SK-MEL-5 (cell line): ENCODE measurements at regions not wholly inside any gene's neighbourhood (a gene's known extent, or its start where the extent isn't known, plus 50 kb on each side); places are given as distances from the start of the nearest gene placed in this dataset.

ENCODE experiments used
- DNase-seq: peaks from one replicate; pipeline ENCODE4 v3.0.0-alpha.2; 2016; ENCODE audit warnings: low read depth, low spot score
- in situ Hi-C: cut with HindIII; loops from 2 replicates; pipeline ENCODE4 v1.10.0; 2016; ENCODE audit warnings: low sequenced_read_pairs, high pct_unique_total_duplicates, low pct_unique_long_range_greater_than_20kb

GRCh38 chr18:78696698-78697435 lies 282.8 kb upstream of the SALL3 start:
- DNase-seq: no peak
- in situ Hi-C loops: no loop called here

GRCh38 chr18:78697446-78697845 lies 282.2 kb upstream of the SALL3 start:
- DNase-seq: no peak
- in situ Hi-C loops: no loop called here

DNA sequence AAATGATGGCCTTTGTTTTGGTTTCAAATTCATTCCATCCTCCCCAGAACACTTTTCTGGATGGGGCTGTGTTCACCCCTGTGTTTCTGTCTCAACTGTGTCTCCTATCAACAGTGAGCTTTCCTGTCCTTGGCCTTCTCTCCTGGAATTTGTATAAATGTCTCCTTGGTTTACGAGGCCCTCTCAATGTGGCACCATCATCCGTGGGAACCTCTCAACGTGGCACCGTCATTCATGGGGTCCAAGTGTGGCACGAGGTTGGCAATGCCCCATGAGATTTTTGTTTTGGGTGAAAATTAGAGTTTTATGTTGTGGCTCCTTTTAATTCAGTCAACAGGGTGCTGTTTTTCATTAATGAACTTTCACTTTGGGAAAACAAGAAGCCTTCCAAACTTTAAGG lies 280.7 kb upstream of the SALL3 start:
- DNase-seq: no peak
- in situ Hi-C loops: no loop called here

DNA sequence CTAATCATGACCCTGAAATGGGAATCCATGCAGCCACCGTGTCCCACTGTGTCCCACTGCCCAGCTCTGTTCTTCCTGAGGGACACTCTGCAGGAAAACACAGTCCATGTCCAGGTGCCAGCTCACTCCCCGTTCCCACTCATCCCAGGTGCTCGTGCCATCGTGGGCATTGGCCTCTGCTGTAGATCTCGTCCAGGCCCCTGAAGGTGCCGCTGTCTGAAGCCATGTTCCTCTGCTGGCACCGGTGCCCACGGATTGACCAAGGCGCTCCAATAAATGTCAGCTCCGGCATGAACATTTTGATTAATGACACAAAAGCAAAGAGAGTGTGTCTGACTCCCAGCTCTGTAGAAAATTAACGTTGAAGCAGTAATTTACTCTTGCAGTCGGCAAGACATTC lies 280.1 kb upstream of the SALL3 start:
- in situ Hi-C loops: no loop called here
- no peak for DNase-seq

DNA sequence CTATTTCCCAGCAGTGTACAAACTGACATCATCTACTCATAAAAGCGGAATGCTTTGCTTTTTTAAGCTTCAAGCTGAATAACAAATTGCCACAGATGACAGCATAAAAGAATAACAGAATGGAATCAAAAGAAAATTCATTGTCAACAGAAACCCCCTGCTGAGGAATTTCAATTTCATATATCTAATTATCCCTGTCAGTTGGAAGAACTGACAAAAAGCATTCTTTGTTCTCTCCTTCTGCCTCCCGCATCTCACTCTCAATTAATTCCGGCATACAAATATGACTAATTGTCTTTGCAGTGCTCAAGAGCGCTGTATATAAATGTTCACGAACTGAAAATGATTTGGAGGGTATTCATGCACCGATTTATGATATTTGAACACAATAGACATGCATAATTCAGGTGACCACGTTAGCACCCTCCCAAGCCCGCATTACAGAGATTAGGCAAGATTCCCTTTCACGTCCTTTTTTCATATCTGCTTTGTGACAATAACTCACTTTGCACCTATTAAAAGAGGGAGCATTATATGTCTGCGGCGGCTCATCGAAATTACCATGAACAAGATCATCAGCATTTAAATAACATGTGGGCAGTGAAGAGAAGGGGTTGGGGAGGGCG lies 277.7 kb upstream of the SALL3 start:
- no peak for DNase-seq
- in situ Hi-C loops: no loop called here

DNA sequence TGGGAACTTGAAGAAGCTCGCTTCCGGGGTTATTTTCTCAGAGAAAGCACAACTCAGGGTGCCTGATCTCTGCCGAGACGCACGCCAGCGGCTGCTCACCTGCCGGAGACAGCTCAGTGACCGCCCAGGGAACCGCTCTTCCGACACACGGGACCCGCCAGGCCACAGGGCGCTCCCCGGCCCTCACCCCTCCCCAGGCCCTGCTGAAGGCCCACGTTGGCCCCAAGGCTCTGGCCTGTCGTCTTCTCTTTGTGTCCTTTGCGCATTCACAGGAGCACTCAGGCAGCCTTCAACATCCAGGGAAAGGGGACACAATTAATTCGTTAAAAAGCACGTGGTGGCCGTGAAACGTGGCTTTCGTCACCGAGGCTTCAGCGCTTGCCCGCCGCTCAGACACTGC lies 276.3 kb upstream of the SALL3 start:
- in situ Hi-C loops: no loop called here
- DNase-seq: no peak

DNA sequence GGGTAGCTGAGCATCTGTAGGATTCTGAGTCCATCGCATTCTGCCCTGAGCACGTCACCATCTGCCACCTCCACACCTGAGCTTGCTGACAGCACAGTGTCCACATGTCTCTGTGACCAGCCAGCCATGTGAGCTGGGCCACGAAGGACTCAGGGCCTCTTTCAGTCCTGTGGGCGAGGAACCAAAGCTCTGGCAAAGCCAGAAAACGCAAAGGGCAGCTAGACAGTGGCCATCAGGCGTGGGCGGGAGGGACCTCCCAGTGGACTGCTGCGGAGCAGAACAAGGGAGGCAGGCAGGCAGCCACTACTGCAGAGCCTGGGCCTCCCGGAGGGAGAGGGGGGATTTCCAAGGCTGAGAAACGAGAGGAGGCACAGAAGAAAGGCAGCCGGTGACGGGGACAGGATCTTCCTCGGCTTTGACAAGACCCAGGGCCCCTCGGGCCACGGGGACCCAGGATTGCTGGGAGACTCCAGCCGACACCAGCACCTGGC lies 274.6 kb upstream of the SALL3 start:
- in situ Hi-C loops: no loop called here
- no peak for DNase-seq

DNA sequence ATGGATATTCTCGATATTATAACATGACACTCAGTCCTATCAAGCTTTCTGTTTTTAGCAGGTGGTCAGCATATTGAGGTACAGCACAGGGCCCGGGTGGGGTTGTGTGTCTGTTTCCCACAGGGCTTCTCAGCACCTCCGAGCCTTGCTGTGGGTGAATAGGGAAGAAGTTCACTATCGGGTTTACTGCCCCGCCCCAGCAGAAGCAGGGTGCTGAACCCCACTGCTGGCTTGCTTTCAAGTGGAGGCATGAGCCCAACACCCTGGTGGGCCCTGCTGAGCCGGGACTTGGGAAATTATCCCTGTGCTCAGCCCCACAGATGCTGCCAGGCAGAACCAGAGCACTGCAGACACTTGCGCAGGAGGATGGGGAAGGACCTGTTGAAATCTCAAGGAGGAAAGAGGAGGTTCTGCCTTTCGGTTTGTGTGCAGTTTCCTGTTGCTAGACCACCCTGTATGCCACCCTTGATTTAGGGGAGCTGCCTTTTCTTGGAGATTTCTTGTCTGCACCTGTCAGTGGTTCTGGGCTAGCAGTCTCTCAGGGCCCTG lies 270.3 kb upstream of the SALL3 start:
- no peak for DNase-seq
- in situ Hi-C loops: no loop called here

DNA sequence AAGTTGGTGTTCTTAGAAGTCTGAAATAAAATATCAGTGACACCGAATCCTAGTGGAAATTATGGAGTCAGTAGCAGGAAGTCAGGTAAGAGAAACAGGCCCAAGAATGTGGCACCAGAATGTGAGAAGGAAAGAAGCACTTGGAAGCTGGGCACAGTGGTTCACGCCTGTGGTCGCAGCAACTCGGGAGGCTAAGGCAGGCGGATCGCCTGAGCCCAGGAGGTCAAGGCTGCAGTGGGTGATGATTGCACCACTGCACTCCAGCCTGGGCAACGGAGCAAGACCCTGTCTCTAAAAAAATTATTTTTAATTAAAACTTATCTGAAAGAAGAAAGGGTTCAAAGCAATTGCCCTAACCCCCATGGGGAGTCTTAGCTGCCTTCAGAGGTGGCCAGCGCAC lies 268.3 kb upstream of the SALL3 start:
- no peak for DNase-seq
- in situ Hi-C loops: no loop called here

- no peak for DNase-seq
- in situ Hi-C loops: no loop called here
Measured at GRCh38 chr18:78711971-78712370, 267.6 kb upstream of the SALL3 start.

- no peak for DNase-seq
- in situ Hi-C loops: no loop called here
Measured at GRCh38 chr18:78713069-78713468, 266.5 kb upstream of the SALL3 start.

DNA sequence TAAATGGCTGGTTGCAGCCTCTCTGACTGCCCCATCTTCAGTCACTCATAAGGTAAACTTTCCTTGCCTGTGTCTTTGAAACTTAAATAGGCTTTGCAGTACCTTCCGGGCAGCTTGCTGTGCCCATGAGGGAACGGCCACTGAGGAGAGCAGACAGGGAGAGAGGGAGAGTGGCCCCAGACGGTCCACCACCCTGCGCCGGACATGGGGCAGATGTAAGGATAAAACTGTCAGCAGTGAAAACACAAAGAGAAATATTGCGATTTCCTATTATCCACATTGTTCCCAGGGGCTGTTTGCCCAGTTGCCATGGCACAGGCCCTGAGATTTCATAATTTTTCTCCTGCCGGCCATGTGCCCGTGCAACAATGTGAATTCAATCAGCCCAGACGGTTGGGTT lies 265.9 kb upstream of the SALL3 start:
- in situ Hi-C loops: no loop called here
- no peak for DNase-seq

DNA sequence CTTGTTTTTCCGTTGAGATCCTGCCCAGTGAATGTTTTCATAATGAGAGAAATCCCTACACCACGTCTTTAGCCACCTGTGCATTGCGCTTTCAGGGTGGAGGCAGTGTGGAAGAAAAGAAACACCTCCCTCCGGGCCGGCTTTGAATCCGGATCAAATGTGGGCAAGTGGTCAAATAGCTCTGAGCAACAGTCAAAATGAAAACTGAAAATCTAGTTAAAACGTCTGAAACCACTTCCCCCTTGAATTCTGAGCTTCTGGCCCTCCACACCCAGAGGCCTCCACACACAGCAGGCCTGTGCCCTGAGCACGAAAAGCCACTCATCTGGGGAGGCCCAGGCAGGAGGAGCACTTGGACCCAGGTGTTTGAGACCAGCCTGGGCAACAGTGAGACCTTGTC lies 263.6 kb upstream of the SALL3 start:
- in situ Hi-C loops: no loop called here
- DNase-seq: no peak

GRCh38 chr18:78716581-78716980 lies 263.0 kb upstream of the SALL3 start:
- no peak for DNase-seq
- in situ Hi-C loops: no loop called here

DNA sequence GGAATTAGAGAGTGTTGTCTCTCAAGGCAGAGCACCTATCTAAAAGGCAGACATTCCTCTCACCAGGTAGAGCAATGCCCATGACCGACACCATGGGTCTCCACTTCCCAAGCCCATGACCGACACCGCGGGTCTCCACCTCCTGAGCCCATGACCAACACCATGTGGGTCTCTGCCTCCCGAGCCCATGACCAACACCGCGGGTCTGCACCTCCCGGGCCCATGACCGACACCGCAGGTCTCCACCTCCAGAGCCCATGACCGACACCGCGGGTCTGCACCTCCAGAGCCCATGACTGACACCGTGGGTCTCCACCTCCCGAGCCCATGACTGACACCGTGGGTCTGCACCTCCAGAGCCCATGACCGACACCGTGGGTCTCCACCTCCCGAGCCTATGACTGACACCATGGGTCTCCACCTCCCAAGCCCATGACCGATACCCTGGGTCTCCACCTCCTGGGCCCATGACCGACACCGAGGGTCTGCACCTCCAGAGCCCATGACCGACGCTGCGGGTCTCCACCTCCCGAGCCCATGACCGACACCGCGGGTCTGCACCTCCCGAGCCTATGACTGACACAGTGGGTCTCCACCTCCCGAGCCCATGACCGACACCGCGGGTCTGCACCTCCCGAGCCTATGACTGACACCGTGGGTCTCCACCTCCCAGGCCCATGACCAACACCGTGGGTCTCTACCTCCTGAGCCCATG lies 262.4 kb upstream of the SALL3 start:
- DNase-seq: no peak
- in situ Hi-C loops: no loop called here

GRCh38 chr18:78717766-78718150 lies 261.9 kb upstream of the SALL3 start:
- in situ Hi-C loops: no loop called here
- DNase-seq: no peak

DNA sequence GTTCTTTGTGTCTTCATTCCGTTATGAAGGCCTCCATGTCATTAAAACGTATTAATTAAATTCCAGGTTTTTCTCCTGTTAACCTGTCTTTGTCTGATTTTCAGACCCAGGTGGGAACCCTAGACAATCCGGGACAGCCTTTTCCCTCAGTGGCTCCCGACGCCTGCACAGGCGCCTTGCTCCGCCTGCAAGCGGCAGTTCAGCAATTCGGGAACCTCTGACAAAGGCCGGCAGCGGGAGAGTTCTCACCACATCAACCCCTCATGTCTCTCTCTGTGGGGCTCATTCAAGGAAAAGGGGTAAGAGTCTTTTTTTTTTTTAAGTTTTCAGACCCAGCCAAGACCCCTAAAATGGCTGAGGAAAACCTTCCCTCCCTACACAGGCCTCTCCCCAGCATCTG lies 259.8 kb upstream of the SALL3 start:
- no peak for DNase-seq
- in situ Hi-C loops: no loop called here

- no peak for DNase-seq
- in situ Hi-C loops: no loop called here
Measured at GRCh38 chr18:78720456-78721237, 259.0 kb upstream of the SALL3 start.
